GM13976 (cell line): ENCODE measurements at regions not wholly inside any gene's neighbourhood (a gene's known extent, or its start where the extent isn't known, plus 50 kb on each side); places are given as distances from the start of the nearest gene placed in this dataset.

ENCODE experiments used
- DNase-seq: peaks from one replicate; pipeline ENCODE4 v3.0.0; 2012; ENCODE audit warnings: low spot score
- in situ Hi-C: fragments of 300-500 bp; cut with MboI; formaldehyde crosslinking; loops from one replicate; pipeline ENCODE4 v1.12.0; 2022; ENCODE audit warnings: low sequenced_read_pairs, mixed read lengths, inconsistent platforms; ENCODE audit not compliant: unreplicated experiment
- TF ChIP-seq, protein P1 (sequence below): IDR thresholded peaks from 2 replicates; pipeline ENCODE4 v1.5.1; 2012; ENCODE audit warnings: borderline replicate concordance, mild to moderate bottlenecking; ENCODE audit not compliant: insufficient read depth; ENCODE audit errors: extremely low read depth, missing control alignments, control extremely low read depth

GRCh38 chr2:122236152-122236874 lies 480.9 kb downstream of the TSN start:
- in situ Hi-C loops: no loop called here

DNA sequence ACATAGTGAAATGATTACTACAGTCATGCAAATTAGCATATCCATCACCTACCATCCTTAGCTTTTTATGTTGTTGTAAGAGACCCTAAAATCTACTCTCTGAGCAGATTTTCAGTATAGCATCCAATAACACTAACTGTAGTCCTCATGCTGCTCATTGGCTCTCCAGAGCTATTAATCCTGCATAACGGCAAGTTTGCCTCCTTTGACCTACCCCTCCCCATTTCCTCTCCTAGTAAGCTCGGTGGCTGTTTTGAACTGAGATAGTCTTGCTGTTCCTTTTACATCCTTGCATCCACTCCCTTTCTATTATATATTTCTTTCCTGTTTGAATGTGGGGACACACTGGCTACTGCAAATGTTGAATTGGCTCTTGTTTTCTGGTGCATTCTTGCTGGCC lies 481.5 kb downstream of the TSN start:
- no peak for DNase-seq
- TF ChIP-seq, protein P1, sequence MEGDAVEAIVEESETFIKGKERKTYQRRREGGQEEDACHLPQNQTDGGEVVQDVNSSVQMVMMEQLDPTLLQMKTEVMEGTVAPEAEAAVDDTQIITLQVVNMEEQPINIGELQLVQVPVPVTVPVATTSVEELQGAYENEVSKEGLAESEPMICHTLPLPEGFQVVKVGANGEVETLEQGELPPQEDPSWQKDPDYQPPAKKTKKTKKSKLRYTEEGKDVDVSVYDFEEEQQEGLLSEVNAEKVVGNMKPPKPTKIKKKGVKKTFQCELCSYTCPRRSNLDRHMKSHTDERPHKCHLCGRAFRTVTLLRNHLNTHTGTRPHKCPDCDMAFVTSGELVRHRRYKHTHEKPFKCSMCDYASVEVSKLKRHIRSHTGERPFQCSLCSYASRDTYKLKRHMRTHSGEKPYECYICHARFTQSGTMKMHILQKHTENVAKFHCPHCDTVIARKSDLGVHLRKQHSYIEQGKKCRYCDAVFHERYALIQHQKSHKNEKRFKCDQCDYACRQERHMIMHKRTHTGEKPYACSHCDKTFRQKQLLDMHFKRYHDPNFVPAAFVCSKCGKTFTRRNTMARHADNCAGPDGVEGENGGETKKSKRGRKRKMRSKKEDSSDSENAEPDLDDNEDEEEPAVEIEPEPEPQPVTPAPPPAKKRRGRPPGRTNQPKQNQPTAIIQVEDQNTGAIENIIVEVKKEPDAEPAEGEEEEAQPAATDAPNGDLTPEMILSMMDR: no peak
- in situ Hi-C loops: no loop called here

More at GRCh38 chr2:122236152-122236874, 480.9 kb downstream of the TSN start:
- TF ChIP-seq, protein P1: no peak
- DNase-seq: no peak

GRCh38 chr2:122237450-122237849 lies 482.0 kb downstream of the TSN start:
- in situ Hi-C loops: no loop called here
- TF ChIP-seq, protein P1: no peak

DNA sequence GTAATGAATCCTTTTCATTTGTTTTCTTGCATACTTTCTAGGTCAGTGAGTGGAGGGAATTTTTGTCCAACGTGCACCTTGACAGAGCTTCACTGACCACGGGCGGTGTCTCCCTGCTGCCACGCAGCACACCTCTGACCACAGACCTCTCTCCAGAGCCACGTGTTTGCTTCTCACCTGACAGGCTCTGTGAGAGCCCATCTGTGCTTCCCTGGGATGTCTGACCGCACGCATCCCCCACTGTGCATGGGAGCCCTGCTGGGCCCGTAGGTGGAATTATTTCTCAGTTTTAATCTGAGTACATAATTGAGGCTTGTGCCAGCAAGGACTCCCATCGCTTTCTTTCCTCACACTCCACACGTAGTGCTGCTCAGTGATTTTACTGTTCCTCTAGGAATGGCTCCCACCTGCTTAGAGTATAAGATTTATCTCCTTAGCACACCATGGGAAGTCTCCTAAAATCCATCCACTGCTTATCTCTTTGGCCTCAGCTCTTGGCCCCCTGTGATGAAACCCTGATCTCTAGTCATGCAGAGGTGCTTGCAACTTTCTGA lies 482.6 kb downstream of the TSN start:
- in situ Hi-C loops: no loop called here
- DNase-seq: no peak
- TF ChIP-seq, protein P1: no peak

More at GRCh38 chr2:122237450-122237849, 482.0 kb downstream of the TSN start:
- no peak for DNase-seq

- DNase-seq: no peak
- in situ Hi-C loops: no loop called here
- TF ChIP-seq, protein P1: no peak
These were observed 484.0 kb downstream of the TSN start for GRCh38 chr2:122239440-122239839.

- in situ Hi-C loops: no loop called here
- TF ChIP-seq, protein P1: no peak
- DNase-seq: no peak
These were observed 489.3 kb downstream of the TSN start for GRCh38 chr2:122244598-122245229.
